GM23338 (cell line): ENCODE measurements at regions not wholly inside any gene's neighbourhood (a gene's known extent, or its start where the extent isn't known, plus 50 kb on each side); places are given as distances from the start of the nearest gene placed in this dataset.

Experiments used
- ATAC-seq: fragments of 200-7000 bp; cut with Tn5 transposase; 3 replicates; pipeline ENCODE4 v1.9.1; 2020
- DNase-seq: peaks from one replicate; pipeline ENCODE4 v3.0.0-alpha.2; 2015; ENCODE audit warnings: low spot score
- H2AFZ ChIP-seq: fragments of 200-600 bp; sonication (generic); 2 replicates; pipeline ENCODE4 v1.8.0; 2016; ENCODE audit warnings: antibody characterized with exemption, mild to moderate bottlenecking, moderate library complexity
- H3F3A ChIP-seq: fragments of 200-600 bp; sonication (generic); replicated peaks from 2 replicates; pipeline ENCODE4 v1.8.0; 2017; ENCODE audit warnings: antibody characterized with exemption, mixed run types, low read depth
- H3K27ac ChIP-seq: fragments of 200-600 bp; sonication (generic); 2 replicates; pipeline ENCODE4 v1.6.1; 2016; ENCODE audit warnings: low read depth
- H3K27me3 ChIP-seq: fragments of 200-600 bp; sonication (generic); 2 replicates; pipeline ENCODE4 v1.8.0; 2016; ENCODE audit warnings: mild to moderate bottlenecking, mixed run types, moderate library complexity; ENCODE audit not compliant: insufficient read depth
- H3K36me3 ChIP-seq: fragments of 200-600 bp; sonication (generic); 2 replicates; pipeline ENCODE4 v1.8.0; 2016; ENCODE audit warnings: mild to moderate bottlenecking; ENCODE audit not compliant: insufficient read depth
- H3K4me1 ChIP-seq: fragments of 200-600 bp; sonication (generic); 2 replicates; pipeline ENCODE4 v1.8.0; 2016; ENCODE audit warnings: mild to moderate bottlenecking, moderate library complexity; ENCODE audit not compliant: insufficient read depth
- H3K4me2 ChIP-seq: fragments of 200-600 bp; sonication (generic); 2 replicates; pipeline ENCODE4 v1.7.1; 2017; ENCODE audit warnings: mixed run types
- H3K4me3 ChIP-seq: fragments of 200-600 bp; sonication (generic); 2 replicates; pipeline ENCODE4 v1.6.1; 2016; ENCODE audit warnings: mixed run types
- H3K79me2 ChIP-seq: fragments of 200-600 bp; sonication (generic); replicated peaks from 2 replicates; pipeline ENCODE4 v1.8.0; 2017; ENCODE audit warnings: mild to moderate bottlenecking; ENCODE audit not compliant: insufficient read depth
- H3K9me2 ChIP-seq: fragments of 200-600 bp; sonication (generic); 2 replicates; pipeline ENCODE4 v1.8.0; 2017; ENCODE audit not compliant: insufficient read depth
- H4K20me1 ChIP-seq: fragments of 200-600 bp; sonication (generic); replicated peaks from 2 replicates; pipeline ENCODE4 v1.8.0; 2017; ENCODE audit warnings: mild to moderate bottlenecking; ENCODE audit not compliant: insufficient read depth
- H3K27ac Mint-ChIP-seq: 2 replicates; pipeline ENCODE4 v1.8.0; 2020; ENCODE audit warnings: inconsistent platforms, mild to moderate bottlenecking, moderate library complexity, mixed read lengths
- H3K27me3 Mint-ChIP-seq: 3 replicates; pipeline ENCODE4 v1.8.0; 2022; ENCODE audit warnings: low read depth, mild to moderate bottlenecking, moderate library complexity, mixed read lengths, inconsistent platforms; ENCODE audit not compliant: insufficient read depth, poor library complexity
- H3K36me3 Mint-ChIP-seq: 3 replicates; pipeline ENCODE4 v1.8.0; 2021; ENCODE audit warnings: low read depth, mild to moderate bottlenecking, inconsistent platforms, moderate library complexity, mixed read lengths
- H3K4me1 Mint-ChIP-seq: 3 replicates; pipeline ENCODE4 v1.8.0; 2020; ENCODE audit warnings: mild to moderate bottlenecking, inconsistent platforms, mixed read lengths
- H3K4me3 Mint-ChIP-seq: 3 replicates; pipeline ENCODE4 v1.8.0; 2021; ENCODE audit warnings: moderate library complexity, mild to moderate bottlenecking, inconsistent platforms, mixed read lengths
- H3K9me3 Mint-ChIP-seq: 3 replicates; pipeline ENCODE4 v1.8.0; 2020; ENCODE audit warnings: moderate library complexity, mild to moderate bottlenecking, inconsistent platforms, mixed read lengths
- CREB1 ChIP-seq: fragments of 250-450 bp; sonication (Bioruptor Pico); IDR thresholded peaks from 2 replicates; pipeline ENCODE4 v1.5.0; 2020; ENCODE audit warnings: low read depth, mild to moderate bottlenecking, moderate library complexity
- EZH2 ChIP-seq: fragments of 200-600 bp; sonication (generic); IDR thresholded peaks from one replicate; pipeline ENCODE4 v1.8.0; 2017; ENCODE audit warnings: antibody characterized with exemption, mild to moderate bottlenecking, low read depth; ENCODE audit not compliant: unreplicated experiment
- EZH2phosphoT487 ChIP-seq: fragments of 200-600 bp; sonication (generic); IDR thresholded peaks from one replicate; pipeline ENCODE4 v1.8.1; 2018; ENCODE audit warnings: antibody characterized with exemption; ENCODE audit not compliant: unreplicated experiment
- JUNB ChIP-seq: IDR thresholded peaks from one replicate; pipeline ENCODE4 v1.6.1; 2016; ENCODE audit warnings: antibody characterized with exemption; ENCODE audit not compliant: unreplicated experiment
- NANOG ChIP-seq: IDR thresholded peaks from 2 replicates; pipeline ENCODE4 v1.6.1; 2016; ENCODE audit warnings: antibody characterized with exemption, borderline replicate concordance
- POLR2AphosphoS5 ChIP-seq: IDR thresholded peaks from 2 replicates; pipeline ENCODE4 v1.6.1; 2016; ENCODE audit warnings: antibody characterized with exemption, low read depth
- STAT1 ChIP-seq: IDR thresholded peaks from one replicate; pipeline ENCODE4 v1.6.1; 2016; ENCODE audit warnings: antibody characterized with exemption; ENCODE audit not compliant: unreplicated experiment
- ZNF114 ChIP-seq: fragments of 250-450 bp; sonication (Bioruptor Pico); IDR thresholded peaks from 2 replicates; pipeline ENCODE4 v1.5.0; 2020; ENCODE audit warnings: mild to moderate bottlenecking, moderate library complexity
- ZNF331 ChIP-seq: fragments of 250-450 bp; sonication (Bioruptor Pico); IDR thresholded peaks from 2 replicates; pipeline ENCODE4 v1.5.0; 2020; ENCODE audit warnings: low read depth, mild to moderate bottlenecking, moderate library complexity
- TF ChIP-seq, protein P1 (sequence below): IDR thresholded peaks from 2 replicates; pipeline ENCODE4 v1.6.1; 2016; ENCODE audit warnings: antibody characterized with exemption
- TF ChIP-seq, protein P2 (sequence below): IDR thresholded peaks from one replicate; pipeline ENCODE4 v1.6.1; 2018; ENCODE audit warnings: antibody characterized with exemption; ENCODE audit not compliant: unreplicated experiment
- TF ChIP-seq, protein P3 (sequence below): fragments of 250-450 bp; sonication (Bioruptor Pico); IDR thresholded peaks from 2 replicates; pipeline ENCODE4 v1.5.0; 2020; ENCODE audit warnings: mild to moderate bottlenecking, moderate library complexity
- TF ChIP-seq, protein P4 (sequence below), 2 experiments: fragments of 200-600 bp in 1 of 2; sonication (generic) in 1 of 2; conservative IDR thresholded peaks; 2 replicates each; pipeline versions ENCODE4 v1.5.1 to v1.6.1; 2016 to 2017; ENCODE audit warnings: antibody characterized with exemption in 2 of 2, low read depth in 2 of 2, mild to moderate bottlenecking in 2 of 2, moderate library complexity in 1 of 2

DNA sequence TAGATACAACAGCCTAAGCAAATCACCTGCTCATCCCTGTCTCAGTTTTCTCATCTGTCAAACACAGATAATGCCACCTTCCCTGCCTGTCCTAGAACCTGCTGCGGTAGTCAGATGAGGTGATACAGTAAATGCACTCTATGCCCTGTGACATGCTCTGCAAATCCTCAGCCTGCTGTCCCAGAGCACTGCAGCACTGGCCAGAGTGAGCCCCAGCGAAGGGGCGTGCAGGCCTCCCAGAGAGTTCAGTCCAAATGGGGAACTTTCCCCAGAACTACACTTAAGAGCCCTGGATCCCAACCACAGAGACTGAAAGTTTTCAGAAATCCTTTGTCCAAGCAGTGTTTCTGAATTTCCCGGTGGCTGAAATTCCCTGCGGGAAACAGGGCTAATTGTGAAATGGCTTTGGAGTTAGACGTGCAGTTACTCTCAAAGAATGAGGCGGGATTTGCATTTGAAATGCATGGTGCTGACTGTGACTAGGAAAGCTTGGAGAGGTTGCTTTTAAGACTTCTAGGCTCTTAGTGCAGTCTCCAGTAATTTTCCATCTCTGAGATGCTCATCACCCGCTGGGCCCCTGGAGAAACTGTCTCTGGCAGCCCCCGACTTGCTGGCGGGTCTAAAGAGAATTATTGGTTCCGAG, 206.5 kb upstream of the AJAP1 start:
- Histone ChIP-seq H3K4me1 (no peaks in the 10 kb centered on the region), H3K9me2 (no peaks in the 10 kb centered on the region), H3K4me2 (no peak overlapping the region), H3K4me3 (no peak overlapping the region), H3K27ac (no peak overlapping the region), H2AFZ (no peak overlapping the region), H3K27me3 (no peaks in the 10 kb centered on the region), H4K20me1 (no peaks in the 10 kb centered on the region), H3F3A (no peaks in the 10 kb centered on the region), H3K79me2 (no peaks in the 10 kb centered on the region), H3K36me3 (no peaks in the 10 kb centered on the region; the same call in 1 of the 2 replicates)
- Mint-ChIP-seq H3K4me1 (peaks cover 5% of the 10 kb centered on the region; the same call in 2 of the 3 replicates), H3K27ac (no peak overlapping the region), H3K4me3 (no peak overlapping the region), H3K36me3 (peaks cover 29% of the 10 kb centered on the region; the same call in 2 of the 3 replicates), H3K9me3 (peaks cover 95% of the 10 kb centered on the region), H3K27me3 (peaks cover 6% of the 10 kb centered on the region)
- TF ChIP-seq CREB1 (CRISPR knock-in tag) (no peak), ZNF331 (CRISPR knock-in tag) (no peak), NANOG (no peak), EZH2phosphoT487 (no peak), POLR2AphosphoS5 (no peak), STAT1 (no peak), JUNB (no peak), EZH2 (no peak), ZNF114 (CRISPR knock-in tag) (no peak)
- TF ChIP-seq, protein P1, sequence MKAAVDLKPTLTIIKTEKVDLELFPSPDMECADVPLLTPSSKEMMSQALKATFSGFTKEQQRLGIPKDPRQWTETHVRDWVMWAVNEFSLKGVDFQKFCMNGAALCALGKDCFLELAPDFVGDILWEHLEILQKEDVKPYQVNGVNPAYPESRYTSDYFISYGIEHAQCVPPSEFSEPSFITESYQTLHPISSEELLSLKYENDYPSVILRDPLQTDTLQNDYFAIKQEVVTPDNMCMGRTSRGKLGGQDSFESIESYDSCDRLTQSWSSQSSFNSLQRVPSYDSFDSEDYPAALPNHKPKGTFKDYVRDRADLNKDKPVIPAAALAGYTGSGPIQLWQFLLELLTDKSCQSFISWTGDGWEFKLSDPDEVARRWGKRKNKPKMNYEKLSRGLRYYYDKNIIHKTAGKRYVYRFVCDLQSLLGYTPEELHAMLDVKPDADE = no peak
- TF ChIP-seq, protein P2, sequence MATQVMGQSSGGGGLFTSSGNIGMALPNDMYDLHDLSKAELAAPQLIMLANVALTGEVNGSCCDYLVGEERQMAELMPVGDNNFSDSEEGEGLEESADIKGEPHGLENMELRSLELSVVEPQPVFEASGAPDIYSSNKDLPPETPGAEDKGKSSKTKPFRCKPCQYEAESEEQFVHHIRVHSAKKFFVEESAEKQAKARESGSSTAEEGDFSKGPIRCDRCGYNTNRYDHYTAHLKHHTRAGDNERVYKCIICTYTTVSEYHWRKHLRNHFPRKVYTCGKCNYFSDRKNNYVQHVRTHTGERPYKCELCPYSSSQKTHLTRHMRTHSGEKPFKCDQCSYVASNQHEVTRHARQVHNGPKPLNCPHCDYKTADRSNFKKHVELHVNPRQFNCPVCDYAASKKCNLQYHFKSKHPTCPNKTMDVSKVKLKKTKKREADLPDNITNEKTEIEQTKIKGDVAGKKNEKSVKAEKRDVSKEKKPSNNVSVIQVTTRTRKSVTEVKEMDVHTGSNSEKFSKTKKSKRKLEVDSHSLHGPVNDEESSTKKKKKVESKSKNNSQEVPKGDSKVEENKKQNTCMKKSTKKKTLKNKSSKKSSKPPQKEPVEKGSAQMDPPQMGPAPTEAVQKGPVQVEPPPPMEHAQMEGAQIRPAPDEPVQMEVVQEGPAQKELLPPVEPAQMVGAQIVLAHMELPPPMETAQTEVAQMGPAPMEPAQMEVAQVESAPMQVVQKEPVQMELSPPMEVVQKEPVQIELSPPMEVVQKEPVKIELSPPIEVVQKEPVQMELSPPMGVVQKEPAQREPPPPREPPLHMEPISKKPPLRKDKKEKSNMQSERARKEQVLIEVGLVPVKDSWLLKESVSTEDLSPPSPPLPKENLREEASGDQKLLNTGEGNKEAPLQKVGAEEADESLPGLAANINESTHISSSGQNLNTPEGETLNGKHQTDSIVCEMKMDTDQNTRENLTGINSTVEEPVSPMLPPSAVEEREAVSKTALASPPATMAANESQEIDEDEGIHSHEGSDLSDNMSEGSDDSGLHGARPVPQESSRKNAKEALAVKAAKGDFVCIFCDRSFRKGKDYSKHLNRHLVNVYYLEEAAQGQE = no peak
- TF ChIP-seq, protein P3, sequence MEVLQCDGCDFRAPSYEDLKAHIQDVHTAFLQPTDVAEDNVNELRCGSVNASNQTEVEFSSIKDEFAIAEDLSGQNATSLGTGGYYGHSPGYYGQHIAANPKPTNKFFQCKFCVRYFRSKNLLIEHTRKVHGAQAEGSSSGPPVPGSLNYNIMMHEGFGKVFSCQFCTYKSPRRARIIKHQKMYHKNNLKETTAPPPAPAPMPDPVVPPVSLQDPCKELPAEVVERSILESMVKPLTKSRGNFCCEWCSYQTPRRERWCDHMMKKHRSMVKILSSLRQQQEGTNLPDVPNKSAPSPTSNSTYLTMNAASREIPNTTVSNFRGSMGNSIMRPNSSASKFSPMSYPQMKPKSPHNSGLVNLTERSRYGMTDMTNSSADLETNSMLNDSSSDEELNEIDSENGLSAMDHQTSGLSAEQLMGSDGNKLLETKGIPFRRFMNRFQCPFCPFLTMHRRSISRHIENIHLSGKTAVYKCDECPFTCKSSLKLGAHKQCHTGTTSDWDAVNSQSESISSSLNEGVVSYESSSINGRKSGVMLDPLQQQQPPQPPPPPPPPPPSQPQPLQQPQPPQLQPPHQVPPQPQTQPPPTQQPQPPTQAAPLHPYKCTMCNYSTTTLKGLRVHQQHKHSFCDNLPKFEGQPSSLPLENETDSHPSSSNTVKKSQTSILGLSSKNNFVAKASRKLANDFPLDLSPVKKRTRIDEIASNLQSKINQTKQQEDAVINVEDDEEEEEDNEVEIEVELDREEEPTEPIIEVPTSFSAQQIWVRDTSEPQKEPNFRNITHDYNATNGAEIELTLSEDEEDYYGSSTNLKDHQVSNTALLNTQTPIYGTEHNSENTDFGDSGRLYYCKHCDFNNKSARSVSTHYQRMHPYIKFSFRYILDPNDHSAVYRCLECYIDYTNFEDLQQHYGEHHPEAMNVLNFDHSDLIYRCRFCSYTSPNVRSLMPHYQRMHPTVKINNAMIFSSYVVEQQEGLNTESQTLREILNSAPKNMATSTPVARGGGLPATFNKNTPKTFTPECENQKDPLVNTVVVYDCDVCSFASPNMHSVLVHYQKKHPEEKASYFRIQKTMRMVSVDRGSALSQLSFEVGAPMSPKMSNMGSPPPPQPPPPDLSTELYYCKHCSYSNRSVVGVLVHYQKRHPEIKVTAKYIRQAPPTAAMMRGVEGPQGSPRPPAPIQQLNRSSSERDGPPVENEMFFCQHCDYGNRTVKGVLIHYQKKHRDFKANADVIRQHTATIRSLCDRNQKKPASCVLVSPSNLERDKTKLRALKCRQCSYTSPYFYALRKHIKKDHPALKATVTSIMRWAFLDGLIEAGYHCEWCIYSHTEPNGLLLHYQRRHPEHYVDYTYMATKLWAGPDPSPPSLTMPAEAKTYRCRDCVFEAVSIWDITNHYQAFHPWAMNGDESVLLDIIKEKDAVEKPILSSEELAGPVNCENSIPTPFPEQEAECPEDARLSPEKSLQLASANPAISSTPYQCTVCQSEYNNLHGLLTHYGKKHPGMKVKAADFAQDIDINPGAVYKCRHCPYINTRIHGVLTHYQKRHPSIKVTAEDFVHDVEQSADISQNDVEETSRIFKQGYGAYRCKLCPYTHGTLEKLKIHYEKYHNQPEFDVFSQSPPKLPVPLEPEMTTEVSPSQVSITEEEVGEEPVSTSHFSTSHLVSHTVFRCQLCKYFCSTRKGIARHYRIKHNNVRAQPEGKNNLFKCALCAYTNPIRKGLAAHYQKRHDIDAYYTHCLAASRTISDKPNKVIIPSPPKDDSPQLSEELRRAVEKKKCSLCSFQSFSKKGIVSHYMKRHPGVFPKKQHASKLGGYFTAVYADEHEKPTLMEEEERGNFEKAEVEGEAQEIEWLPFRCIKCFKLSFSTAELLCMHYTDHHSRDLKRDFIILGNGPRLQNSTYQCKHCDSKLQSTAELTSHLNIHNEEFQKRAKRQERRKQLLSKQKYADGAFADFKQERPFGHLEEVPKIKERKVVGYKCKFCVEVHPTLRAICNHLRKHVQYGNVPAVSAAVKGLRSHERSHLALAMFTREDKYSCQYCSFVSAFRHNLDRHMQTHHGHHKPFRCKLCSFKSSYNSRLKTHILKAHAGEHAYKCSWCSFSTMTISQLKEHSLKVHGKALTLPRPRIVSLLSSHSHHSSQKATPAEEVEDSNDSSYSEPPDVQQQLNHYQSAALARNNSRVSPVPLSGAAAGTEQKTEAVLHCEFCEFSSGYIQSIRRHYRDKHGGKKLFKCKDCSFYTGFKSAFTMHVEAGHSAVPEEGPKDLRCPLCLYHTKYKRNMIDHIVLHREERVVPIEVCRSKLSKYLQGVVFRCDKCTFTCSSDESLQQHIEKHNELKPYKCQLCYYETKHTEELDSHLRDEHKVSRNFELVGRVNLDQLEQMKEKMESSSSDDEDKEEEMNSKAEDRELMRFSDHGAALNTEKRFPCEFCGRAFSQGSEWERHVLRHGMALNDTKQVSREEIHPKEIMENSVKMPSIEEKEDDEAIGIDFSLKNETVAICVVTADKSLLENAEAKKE (CRISPR knock-in tag) = no peak
- TF ChIP-seq, protein P4, sequence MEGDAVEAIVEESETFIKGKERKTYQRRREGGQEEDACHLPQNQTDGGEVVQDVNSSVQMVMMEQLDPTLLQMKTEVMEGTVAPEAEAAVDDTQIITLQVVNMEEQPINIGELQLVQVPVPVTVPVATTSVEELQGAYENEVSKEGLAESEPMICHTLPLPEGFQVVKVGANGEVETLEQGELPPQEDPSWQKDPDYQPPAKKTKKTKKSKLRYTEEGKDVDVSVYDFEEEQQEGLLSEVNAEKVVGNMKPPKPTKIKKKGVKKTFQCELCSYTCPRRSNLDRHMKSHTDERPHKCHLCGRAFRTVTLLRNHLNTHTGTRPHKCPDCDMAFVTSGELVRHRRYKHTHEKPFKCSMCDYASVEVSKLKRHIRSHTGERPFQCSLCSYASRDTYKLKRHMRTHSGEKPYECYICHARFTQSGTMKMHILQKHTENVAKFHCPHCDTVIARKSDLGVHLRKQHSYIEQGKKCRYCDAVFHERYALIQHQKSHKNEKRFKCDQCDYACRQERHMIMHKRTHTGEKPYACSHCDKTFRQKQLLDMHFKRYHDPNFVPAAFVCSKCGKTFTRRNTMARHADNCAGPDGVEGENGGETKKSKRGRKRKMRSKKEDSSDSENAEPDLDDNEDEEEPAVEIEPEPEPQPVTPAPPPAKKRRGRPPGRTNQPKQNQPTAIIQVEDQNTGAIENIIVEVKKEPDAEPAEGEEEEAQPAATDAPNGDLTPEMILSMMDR (conservative IDR thresholded peaks at IDR 0.05; ENCODE audit: low read depth in 2 of 2) = no peak
- DNase-seq (no peak), ATAC-seq (peak; percentile 66)
